HPDE6-E6E7 (cell line): ENCODE measurements at regions not wholly inside any gene's neighbourhood (a gene's known extent, or its start where the extent isn't known, plus 50 kb on each side); places are given as distances from the start of the nearest gene placed in this dataset.
"Not testable (repeated sequence)": the region's sequence is repeated elsewhere in the genome, so short reads cannot be mapped to it uniquely, and the experiment has no call there.

ENCODE experiments used
- DNase-seq: peaks from one replicate; pipeline ENCODE4 v3.0.0; 2011; ENCODE audit warnings: missing footprints; ENCODE audit errors: extremely low spot score

DNA sequence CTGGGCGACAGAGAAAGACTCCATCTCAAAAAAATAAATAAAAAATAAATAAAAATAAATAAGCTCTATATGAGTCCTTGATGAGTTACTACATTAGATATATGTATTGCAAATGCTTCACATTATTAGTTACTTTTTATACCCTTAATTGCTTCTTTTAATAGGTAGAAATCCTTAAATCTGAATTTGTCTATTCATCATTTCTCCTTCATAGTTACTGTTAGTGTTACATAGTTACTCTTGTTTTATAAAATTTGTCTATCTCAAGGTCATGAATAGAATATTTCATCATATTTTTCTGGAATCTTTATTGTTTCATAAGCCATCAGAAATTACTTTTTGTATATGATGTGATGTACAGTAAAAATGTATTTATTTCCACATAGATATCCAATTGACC, 1624.8 kb upstream of the FLRT2 start:
- DNase-seq, result no peak

DNA sequence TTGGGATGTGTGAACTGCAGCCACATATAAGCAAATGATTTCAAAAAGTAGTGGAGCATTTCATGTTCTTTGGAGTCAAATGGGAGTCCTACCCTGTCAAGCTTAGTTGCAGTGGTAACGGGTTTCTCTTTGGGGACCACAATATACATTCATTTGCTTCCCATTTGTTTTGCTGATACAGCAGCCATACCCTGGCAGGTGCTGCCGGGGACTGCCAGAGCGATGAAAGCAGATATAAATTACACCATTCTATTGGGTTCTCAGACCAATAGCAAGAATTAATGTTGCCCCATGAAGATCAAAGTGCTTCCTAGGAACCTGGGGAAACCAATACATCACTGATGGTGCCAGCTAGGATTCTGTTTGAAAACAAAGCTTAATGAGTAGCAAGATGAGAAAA, 1621.5 kb upstream of the FLRT2 start:
- DNase-seq, result no peak

DNA sequence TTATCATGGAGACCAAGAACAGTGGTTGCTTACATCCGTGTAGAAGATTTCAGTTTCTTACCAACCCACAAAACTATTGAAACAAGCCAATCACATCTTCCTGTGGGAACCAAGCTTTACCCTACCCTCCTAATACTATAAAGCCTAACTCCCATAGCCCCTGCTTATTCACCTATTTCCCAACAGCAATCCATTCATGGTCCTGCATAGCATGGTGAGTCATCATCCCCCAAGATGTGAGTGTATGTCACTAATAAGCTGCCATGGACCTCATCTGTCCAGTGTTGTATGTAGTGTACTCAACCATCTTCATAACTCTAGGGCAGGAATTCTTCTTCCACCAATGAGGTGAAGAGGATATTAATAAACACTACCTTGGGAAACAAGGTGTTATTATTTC, 1620.4 kb upstream of the FLRT2 start:
- DNase-seq, result no peak

DNA sequence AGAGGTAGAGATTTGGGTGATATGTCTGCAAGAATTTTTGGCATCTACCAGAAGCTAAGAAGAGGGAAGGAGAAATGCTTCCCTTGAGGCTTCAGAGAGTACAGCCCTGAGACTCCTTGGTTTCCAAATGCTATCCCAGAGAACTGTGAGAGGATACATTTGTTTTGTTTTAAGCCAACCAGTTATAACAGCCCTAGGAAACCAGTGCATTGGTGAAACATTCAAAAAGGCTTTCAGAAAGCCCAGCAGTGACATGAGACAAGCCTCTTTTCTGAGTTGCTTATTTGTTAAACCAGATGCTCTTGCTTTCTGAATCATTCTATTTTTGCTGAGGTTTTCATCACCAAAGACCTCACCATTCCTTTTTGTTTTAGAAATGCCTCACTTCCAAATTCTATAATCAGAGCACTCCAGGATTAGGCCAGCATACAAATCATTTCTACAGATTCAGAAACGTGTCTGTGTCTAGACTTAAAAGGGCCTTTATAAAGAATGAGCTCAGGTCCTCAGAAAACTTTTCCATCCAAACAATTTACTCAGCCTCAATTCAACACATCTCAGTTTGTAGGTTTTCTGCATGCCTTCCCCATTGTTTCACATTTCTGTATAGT, 1617.8 kb upstream of the FLRT2 start:
- no peak for DNase-seq

DNA sequence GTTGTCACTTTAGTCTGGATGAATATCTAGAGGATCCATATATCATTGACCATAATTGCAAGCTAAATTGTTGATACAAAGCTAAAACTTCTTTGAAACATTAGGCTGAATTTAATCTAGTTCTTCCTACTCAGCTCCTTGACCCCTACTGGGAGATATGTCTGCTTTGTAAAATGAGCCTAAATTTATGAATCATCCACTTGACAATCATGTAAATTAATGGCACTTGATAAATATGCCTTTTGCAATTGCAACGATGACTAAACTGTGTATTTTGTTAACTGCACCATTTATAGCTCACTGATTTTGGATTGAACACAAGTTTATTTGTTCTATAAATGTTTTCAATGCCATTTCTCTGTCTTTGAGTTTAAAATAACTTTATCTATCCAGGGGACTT, 1616.5 kb upstream of the FLRT2 start:
- no peak for DNase-seq

DNA sequence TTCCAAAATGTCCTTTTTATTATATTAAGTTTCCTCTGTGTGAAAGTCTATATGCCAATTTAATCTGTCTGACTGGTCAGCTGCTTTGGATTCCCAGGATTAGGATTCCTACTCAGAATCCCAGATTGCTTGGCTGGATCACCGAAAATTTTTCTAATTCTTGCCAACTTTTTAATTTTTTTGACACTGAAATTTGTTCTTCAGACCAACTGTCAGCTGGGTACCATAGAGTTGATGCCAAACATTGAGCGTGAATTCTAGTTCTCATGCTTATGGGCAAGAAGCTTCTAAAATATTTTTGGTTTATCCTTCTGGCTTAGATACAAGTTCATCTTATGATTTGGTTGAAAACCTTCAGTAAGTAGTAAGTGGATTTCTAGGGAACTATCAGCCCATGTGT, 1611.4 kb upstream of the FLRT2 start:
- no peak for DNase-seq

DNA sequence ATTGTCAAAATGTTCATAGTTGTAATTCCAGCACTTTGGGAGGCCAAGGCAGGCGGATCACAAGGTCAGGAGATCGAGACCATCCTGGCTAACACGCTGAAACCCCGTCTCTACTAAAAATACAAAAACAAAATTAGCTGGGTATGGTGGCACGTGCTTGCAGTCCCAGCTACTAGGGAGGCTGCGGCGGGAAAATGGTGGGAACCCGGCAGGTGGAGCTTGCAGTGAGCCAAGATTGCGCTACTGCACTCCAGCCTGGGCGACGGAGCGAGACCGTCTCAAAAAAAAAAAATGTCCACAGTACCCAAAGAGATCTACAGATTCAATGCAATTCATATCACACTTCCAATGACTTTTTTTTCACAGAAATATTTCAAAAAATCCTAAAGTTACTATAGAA, 1610.3 kb upstream of the FLRT2 start:
- not testable (repeated sequence) for DNase-seq

DNA sequence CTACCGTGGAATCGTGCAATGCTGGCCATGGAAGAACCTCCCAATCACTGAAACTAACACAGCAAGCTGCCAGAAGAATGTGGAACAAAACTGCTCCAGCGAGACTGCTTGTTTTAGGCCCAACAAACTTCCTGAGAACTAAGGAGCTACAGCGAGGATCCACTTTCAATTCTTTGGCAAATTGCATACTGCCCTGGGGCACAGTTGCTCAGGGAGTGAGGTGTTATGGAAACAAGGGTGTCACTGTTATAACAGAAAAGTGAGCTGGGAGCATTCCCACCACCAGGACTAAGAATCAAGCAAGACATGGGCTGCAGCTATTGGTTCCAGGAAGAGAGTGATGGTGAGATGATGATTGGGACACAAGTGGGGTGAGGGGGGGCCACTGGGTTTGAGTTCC, 1606.1 kb upstream of the FLRT2 start:
- no peak for DNase-seq

DNA sequence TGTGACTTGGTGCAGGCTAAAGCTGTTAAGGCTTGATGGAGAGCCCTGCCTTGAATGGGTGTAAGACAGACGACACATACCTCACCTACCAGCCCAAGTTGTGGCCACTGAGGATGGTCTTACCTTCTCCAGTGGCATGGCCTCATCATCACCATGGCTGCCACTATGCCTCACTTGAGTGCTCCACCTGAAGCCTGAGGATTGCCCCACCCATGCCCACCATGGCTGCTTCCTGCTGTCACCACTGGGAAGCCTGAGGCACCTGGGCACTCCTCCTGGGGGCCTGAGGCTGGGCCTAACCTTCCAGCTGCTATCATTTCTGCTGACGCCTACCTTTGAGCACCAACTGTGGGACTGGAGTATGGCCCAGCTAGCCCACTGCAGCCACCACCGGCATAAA, 1605.7 kb upstream of the FLRT2 start:
- DNase-seq, result no peak

DNA sequence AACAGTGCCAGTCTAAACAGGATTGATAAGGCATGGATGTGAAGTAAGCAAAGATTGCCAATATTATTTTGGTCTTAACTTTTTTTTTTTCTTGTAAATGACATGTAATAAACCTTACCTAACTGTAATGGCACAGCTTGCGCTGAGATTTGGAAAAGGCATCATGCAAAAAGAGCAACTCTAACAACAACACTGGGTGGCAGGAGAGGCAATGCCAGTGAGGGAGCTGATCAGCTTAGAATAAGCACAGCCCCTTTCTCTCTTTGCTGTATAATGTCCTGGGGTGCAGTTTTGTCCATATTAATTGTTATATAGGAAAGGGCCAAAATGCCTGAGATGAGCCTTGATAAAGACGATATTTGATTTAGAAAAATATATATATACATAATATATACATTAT, 1589.7 kb upstream of the FLRT2 start:
- no peak for DNase-seq

DNA sequence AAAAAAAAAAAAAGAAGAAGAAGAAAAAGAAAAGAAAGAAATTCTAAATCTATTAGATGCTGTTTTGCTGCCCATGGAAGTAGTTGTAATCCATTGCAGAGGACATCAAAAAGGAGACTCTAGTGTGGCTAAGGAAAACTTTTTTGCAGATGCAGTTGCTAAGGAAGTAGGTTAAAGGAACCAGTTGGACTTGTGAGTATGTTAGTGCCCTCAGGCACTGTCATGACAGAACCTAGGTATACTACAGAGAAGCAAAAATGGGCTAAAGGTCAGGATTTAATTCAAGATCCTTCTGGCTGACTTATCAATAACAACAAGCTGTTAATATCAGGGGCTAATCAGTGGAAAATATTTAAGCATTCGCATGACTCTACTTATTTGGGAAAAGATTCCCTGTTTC, 1571.6 kb upstream of the FLRT2 start:
- DNase-seq, result no peak

DNA sequence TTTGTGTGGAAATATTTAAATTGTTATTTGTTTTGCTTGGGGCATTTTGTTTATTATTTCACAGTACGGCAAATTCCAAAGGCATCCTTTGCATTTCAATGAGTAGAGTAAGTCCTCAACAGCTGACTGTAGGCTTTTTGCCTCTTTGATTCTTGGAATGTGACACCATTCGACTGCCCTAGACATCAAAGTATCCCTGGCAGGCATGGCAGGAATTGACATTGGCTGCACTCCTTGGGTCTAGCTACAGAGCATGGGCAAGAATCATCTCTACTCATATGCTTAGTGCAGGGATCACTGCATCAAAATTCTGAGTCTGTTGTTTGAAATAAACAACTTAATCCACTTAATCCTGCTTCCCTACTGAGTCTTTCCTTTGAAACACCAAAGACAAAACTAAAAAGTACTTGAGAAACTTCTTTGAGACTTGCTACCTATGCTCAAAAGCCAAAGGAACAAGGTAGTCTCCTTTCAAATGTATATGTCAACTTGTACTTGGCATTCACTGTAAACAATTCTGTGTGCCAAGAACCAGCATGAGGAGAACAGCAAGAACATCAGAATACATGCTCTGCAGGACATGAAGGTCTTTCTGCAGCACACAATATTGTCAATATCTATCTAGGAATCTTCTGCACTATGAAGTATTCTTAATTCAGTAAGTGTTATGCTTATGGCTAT, 1569.0 kb upstream of the FLRT2 start:
- no peak for DNase-seq

DNA sequence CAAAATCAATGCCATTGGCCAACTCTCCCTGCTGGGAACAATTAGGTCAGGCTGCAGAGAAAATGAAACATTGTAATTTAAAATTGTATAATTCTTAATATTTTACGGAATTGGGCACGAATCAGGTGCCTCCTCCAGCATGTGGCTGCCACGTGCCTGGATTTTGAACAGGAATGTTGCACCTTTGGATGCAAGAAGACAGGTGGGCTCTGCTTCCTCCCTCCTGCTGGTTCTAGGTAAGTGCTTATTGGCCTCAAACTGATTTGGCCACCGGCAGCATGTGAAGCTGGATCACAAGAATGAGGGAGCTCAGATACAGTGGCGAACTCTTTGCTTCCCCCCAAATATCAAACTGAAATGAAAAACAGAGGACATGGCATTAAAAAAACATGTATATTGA, 1559.9 kb upstream of the FLRT2 start:
- no peak for DNase-seq

DNA sequence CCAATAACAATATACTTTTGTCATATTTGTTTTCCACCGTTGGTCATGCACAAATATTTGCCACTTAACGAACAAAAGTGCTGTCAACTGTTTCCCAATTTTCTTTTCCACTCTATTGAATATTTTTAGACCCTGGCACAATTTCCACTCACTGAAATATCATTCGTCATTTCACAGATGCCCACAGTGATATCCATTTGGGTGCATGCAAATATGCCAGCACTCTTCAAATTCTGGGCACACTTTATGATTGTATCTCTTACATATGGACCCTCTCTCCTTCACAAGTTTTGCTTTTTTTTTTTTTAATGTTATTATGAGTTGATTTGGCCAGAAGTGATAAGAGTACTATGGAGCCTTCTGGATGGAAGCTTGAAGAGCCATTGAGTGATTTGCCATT, 1557.3 kb upstream of the FLRT2 start:
- DNase-seq, result no peak

DNA sequence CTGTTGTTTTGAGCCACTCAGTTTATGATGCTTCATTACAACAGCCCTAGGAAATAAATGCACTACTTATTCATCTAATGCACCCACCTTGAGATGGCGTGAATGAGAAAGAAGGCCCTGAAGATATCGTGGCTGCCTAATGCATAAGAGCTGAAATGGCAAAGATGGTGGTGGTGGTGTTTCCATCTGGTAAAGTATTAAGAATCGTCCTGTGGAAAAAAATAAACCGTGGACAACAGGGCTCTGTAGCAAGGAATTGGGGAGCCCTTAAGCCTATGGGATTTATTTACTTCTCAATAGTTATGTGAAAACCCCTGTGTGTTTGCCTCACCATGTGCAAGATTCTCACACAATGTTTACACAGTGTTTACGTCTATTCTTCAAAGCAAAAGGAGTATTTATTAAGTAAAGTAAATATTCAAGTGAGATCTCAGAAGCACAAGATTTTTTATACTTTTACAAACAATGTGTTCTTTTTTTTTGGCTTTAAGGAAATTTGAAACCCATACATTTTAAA, 1555.2 kb upstream of the FLRT2 start:
- no peak for DNase-seq

DNA sequence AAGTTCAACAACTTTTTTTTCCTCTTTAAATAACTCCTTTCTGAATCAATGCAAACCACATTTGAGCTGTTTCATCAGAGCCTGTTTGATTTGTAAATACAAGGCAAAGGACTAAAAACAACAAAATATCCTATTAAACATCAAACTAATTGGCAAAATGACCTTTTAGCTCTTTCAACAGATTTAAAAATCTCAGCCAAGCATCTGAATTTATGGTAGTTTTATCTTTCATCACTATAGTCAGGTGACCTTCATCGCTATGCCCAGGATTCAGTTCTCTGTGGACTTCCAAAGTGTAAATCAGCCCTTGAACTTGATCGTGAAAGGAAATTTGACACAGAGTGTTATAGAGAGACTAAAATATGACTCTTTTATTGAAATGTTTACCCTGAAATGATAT, 1554.5 kb upstream of the FLRT2 start:
- no peak for DNase-seq

DNA sequence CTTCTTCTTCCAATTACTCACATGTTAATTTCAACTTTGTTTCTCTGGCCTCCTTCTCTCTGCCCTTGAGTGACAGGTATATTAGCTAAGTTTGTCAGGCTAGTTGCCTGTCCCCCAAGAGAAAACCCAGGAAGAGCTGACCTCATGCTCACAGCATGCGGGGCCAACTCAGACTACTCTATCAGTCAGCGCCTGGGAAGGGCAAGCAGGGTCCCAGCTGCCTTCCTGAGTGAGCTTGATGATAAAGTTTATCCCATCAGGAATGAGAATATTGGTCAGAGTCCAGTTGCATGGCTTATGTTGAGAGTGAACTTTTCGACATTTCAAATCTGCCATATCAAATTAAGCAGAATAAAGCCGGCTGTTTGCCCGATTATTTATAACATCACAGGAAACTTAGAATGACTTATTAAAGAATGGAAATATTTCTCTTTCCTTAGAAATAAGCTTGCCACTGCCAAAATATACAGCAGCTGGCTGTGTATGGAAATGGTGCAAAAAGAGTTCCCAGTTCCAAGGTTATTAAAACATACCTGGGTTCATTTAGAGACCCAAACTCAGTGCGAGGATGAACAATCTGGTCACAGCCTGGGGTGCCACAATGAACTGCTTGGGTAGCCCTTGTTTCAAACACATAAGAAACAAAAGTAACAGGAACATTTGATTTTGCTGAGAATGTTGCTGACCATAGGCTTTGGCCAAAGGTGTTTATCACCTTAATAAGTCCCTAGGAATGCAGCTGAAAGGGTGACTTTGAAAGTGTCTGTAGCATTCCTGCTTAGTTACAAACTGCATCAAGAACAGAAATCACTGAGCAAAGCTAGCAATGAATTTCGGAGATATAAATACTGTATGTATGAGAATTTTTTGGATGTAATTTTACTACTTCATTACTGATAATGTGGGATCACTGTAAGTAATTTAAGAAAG, 1553.8 kb upstream of the FLRT2 start:
- DNase-seq, result no peak

DNA sequence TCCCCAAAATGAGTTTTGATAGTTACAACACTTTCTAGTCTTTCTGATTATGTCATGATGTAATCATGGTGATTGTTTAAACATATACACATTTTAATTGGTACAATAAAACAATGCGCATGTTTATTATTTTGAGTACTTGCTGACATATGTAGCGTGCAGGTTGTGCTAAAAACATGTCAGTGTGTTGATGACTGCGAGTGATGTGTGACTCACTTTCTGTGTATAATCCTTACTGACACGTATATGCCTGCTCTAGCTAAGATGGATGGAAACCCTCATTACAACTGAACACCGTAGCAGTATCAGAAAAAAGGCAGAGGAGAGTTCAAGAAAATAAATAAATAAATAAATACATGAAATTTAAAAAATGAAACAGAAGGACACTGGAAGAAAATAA, 1552.4 kb upstream of the FLRT2 start:
- DNase-seq, result no peak

DNA sequence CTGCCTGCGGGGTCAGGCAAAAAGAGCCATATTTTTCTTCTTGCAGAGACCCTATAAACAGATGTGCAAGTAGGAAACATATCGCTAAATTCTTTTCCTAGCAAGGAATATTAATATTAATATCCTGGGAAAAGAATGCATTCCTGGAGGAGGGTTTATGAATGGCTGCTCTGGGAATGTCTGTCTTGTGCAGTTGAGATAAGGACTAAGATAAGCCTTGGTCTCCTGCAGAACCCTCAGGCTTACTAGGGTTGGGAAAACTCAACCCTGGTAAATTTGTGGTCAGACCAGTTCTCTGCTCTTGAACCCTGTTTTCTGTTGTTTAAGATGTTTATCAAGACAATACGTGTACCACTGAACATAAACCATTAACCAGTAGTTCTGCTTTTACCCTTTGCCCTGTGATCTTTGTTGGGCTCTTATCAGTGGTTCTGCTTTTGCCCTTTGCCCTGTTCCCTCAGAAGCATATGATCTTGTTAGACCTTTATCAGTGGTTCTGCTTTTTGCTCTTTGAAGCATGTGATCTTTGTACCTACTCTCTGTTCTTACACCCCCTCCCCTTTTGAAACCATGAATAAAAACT, 1548.2 kb upstream of the FLRT2 start:
- DNase-seq, result not testable (repeated sequence)

DNA sequence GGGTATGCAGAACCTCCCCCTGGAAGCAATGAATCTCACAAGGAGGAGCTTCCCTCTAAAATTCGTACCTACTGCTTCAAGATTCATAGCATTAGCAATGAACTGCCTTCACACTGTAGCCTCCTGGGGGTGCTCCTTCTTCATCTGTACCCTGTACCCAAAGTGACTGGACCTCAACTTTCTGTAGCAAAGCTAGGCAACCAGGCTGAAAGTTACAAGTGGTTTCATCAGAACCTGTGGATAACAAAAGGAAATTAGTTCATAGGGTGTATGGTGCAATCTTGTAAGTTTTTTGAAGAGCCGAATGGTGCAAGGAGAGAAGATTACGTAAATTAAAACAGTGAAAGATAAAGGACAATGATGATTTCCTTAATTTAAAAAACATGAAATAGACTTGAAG, 1541.7 kb upstream of the FLRT2 start:
- no peak for DNase-seq

DNA sequence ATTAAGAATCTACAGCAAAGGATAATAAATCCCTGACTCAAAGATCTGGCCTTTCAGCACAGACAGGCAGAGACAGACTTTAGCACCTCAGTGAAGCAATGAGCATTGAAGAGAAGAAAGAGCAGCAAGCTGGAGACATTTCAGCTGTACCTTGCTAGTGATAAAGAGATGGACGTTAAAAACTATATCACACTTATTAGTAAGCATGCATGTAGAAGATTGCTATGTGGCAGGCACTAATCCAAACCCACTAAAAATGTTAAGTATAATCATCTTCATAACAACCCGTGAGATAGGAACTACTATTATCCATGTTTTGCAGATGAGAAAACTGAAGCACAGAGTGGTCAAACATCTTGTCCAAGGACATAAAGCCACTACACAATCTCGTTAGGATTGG, 1538.3 kb upstream of the FLRT2 start:
- DNase-seq, result no peak

DNA sequence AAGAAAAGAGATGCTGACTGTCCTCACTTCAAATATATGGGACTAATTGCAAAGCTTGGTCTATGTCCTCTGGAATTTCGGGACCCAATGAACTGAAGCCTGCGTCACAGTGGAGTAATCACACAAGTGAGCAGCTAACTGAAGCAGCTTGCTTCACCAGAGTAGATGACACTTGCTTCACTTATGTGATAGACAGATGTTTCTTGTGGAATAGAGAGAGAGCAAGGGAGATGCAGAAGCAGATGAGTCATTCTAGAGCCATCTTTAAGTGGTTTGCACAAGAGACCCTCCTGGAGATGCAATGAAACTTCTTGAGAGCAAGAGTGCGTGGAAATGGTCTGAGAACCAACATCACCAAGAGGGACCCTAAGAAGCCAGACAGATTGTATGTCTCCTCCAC, 1537.1 kb upstream of the FLRT2 start:
- no peak for DNase-seq
